ENCODE measurements at regions not wholly inside any gene's neighbourhood (a gene's known extent, or its start where the extent isn't known, plus 50 kb on each side); places are given as distances from the start of the nearest gene placed in this dataset.
"Not testable (repeated sequence)": the region's sequence is repeated elsewhere in the genome, so short reads cannot be mapped to it uniquely, and the experiment has no call there.

GRCh38 chr7:69060516-69060915, 537.8 kb upstream of the AUTS2 start:
- no peak for DNase-seq (ENCODE audit: low read depth in 2 of 2)

DNA sequence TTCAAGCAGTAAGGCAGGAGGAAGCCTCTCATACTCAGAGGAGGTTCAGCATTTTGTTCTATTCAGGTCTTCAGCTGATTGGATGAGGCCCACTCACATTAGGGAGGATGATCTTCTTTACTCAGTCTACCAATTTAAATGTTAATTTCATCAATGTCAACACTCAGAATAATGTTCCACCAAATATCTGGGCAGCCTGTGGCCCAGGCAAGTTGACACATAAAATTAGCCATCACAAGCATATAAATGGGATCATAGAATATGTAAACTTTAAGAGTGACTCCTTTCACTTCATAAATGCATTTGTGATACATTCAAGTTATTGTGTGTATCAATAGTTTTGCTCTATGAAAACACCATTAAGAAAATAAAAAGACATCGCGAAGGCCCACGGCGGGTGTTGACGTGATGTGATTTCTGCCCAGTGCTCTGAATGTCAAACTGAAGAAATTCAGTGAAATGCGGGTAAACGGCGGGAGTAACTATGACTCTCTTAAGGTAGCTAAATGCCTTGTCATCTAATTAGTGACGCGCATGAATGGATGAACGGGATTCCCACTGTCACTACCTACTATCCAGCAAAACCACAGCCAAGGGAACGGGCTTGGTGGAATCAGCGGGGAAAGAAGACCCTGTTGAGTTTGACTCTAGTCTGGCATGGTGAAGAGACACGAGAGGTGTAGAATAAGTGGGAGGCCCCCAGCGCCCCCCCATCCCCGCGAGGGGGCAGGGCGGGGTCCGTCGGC, 536.1 kb upstream of the AUTS2 start:
- no peak for DNase-seq (ENCODE audit: low read depth in 2 of 2)

GRCh38 chr7:69067397-69067796, 530.9 kb upstream of the AUTS2 start:
- DNase-seq (ENCODE audit: low read depth in 2 of 2): no peak

DNA sequence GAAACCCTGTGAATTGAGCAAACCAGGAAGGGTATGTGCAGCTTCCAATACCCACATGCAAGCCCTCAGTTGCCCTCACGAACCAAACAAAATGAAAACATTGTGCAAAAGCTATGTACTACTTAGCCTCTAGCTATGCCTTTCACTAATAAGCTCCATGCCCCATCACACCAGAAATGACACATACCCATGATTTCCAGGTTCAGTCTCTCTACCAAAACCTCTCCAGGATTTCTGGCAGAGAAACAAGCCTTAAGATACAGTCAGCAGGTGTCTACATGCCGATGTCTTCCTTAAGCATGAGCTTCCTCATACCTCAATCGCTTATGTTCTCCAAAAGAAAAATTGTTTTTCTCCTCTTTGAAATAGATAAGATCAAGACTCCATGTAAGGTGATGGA, 527.8 kb upstream of the AUTS2 start:
- no peak for DNase-seq (ENCODE audit: low read depth in 2 of 2)

DNA sequence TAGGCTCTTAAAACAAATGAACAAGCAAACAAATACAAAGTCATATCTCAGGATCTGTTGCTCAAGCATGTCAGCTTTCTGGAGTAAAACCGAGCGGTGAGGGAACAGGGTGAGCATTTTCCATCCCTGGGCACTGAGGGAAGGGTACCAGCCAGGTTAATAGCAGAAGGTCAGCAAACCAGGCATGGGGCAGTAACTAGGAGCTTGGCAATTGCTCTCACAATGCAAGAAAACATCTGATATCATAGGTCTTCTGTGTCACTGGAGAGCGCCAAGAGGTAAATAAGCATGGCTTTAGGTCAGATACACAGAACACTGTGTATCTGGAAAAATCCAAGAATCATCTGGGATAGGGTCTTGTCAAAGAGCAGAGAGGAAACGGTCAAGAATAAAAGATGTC, 521.7 kb upstream of the AUTS2 start:
- DNase-seq (ENCODE audit: low read depth in 2 of 2): no peak

- no peak for DNase-seq (ENCODE audit: low read depth in 2 of 2)
These were observed 519.1 kb upstream of the AUTS2 start for GRCh38 chr7:69078997-69079769.

GRCh38 chr7:69087281-69087680, 511.0 kb upstream of the AUTS2 start:
- DNase-seq (ENCODE audit: low read depth in 2 of 2): not testable (repeated sequence)

- DNase-seq (ENCODE audit: low read depth in 2 of 2): no peak
These were observed 510.1 kb upstream of the AUTS2 start for GRCh38 chr7:69088185-69088584.

DNA sequence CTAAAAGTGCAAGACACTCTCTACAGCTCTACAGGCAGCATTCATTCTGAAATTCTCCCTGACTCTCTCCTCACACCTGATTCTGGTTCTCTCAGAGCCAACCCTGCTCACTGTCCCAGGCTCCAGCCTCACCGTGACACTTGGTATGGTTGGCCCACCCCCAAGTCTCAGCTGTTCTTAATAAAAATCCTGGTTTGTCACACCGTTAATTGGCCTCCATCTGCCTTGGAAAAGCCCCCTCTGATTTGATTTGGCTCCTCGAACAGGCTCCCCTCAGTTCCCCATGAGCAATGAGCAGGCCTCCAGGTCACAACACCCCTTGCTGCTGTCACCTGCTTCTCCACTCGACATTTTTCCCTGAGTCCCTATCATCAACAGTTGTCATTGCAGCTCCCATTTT, 507.3 kb upstream of the AUTS2 start:
- DNase-seq (ENCODE audit: low read depth in 2 of 2): no peak

DNA sequence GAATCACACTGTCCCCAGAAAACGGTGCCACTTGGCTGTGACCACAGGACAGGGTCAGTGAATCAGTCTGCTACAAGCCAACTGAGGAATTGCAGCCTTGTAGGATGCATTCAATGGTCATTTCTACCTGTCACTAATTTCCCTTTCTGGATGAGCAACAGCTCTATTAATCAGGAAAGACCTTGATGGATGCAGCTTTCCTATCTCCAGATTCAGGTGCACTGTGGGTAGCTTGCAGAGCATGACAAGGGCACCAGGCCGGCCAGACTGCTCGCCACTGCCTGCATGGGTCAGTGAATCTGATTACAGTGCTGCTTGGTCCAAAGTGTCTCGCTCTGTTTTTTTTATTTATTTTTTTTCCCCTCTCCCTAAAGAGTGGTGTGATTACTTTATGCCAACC, 506.8 kb upstream of the AUTS2 start:
- no peak for DNase-seq (ENCODE audit: low read depth in 2 of 2)

GRCh38 chr7:69095127-69095526, 503.1 kb upstream of the AUTS2 start:
- DNase-seq (ENCODE audit: low read depth in 2 of 2): no peak

DNA sequence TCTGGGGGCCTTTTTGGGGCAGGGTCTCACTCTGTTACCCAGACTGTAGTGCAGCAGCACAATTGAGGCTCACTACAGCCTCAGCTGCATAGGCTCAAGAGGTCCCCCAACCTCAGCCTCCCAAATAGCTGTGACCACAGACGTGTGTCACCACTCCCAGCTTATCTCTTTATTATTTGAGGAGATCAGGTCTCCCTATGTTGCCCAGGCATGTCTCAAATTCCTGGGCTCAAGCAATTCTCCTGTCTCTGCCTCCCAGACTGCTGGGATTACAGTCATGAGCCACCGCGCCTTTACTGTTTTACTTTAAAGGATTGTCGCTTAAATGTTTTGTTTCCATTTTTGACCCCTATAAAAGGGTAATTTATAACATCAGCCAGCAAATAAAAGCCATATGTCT, 502.6 kb upstream of the AUTS2 start:
- DNase-seq (ENCODE audit: low read depth in 2 of 2): no peak

DNA sequence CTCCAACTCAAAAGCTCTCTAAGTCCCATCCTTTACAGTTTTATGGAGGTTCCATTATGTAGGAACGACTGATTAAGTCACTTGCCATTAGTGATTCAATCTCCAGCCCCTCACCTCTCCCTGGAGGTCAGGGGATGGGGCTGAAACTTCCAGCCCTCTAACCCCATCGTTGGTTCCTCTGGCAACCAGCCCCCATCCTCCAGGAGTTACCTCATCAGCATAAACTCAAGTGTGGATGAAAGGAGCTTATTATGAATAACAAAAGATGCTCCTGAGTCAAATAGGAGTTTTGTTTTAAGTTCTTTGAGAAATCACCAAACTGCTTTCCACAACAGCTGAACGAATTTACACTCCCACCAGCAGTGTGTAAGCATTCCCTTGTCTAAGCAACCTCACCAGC, 494.3 kb upstream of the AUTS2 start:
- no peak for DNase-seq (ENCODE audit: low read depth in 2 of 2)

GRCh38 chr7:69105092-69105491, 493.2 kb upstream of the AUTS2 start:
- DNase-seq (ENCODE audit: low read depth in 2 of 2): no peak

GRCh38 chr7:69105981-69106380, 492.3 kb upstream of the AUTS2 start:
- DNase-seq (ENCODE audit: low read depth in 2 of 2): no peak

DNA sequence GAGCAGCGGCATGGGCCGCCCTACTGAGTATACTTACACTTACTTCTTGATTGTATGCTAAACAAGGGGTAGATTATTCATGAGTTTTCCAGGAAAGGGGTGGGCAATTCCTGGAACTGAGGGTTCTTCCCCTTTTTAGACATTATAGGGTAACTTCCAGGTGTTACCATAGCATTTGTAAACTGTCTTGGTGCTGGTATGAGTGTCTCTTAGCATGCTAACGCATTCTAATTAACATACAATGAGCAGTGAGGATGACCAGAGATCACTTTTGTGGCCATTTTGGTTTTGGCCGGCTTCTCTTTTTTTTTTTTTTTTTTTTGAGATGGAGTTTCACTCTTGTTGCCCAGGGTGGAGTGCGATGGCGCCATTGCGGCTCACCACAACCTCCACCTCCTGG, 491.8 kb upstream of the AUTS2 start:
- DNase-seq (ENCODE audit: low read depth in 2 of 2): not testable (repeated sequence)

- not testable (repeated sequence) for DNase-seq (ENCODE audit: low read depth in 2 of 2)
These were observed 491.3 kb upstream of the AUTS2 start for GRCh38 chr7:69106946-69107345.

GRCh38 chr7:69108097-69108496, 490.2 kb upstream of the AUTS2 start:
- DNase-seq (ENCODE audit: low read depth in 2 of 2): no peak

DNA sequence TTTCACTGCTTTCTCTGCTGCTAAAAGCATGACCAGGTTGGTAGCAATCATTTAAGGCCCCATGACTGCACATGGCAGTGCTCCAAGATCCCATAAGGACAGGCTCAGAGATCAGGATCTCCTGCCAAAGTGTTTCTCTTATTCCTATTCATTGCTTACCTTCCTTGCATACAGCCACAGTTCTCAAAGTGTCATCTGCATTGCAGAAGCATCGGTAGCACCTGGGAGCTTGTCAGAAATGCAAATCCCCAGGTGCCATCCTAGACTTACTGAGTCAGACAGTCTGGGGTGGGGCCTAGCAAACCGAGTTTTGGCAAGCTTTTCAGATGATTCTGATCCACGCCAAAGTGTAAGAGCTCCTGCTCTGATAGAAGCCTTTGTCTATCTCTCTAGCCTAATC, 489.0 kb upstream of the AUTS2 start:
- DNase-seq (ENCODE audit: low read depth in 2 of 2): no peak

DNA sequence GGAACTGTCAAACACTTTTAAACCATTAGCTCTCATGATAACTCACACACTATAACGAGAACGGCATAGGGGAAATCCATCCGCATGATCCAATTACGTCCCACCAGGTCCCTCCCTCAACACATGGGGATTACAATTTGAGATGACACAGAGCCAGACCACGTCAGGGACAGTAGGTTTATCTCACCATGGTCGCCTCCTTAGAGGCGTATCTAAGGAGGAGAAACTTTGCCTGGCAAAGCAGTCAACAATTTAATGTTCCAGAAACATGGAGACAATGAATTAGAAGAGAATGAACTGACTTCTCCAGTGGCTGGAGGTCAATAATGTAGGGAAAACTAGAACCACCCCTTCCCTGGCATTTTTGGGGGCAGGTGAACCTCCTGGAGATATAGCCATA, 488.4 kb upstream of the AUTS2 start:
- no peak for DNase-seq (ENCODE audit: low read depth in 2 of 2)

DNA sequence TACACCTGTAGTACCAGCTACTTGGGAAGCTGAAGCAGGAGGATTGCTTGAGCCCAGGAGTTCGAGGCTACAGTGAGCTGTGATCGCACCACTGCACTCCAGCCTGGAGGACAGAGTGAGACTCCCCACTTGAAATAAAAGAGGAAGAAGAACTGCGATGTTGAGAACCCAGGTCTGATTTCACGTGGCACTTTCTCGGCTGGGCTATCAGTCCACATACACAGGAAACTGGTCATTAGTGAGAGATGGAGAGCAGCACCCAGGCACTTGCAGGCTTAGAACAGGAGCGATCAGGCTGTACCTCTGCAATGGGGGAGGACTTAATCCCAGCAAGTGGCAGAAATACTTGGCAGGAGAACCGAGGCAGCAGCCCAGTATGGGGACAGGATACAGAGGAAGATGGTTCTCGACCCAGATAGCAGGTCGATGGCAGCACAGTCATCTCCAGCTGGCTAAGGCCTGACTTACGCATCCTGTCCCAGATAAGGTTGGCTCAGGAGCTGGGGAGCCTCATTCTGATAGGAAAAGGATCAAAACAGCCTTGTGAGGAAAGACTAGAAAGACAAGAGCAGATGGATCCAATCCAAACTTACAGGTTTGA, 487.7 kb upstream of the AUTS2 start:
- no peak for DNase-seq (ENCODE audit: low read depth in 2 of 2)

DNA sequence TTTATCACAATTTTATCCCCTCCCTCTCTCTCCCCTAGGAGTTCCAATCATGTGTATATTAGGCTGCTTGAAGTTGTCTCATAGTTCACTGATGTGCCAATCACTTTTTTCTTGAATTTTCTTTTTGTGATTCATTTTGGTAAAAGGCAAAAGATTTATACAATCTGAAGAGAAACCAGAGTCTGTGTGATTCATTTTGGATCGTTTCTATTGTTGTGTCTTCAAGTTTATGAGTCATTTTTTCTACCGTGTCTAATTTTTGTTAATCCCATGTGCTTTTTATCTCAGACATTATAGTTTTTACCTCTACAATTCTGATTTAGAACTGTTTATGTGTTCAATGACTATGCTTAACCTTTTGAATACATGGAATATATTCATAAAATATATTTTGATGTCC, 483.9 kb upstream of the AUTS2 start:
- no peak for DNase-seq (ENCODE audit: low read depth in 2 of 2)

DNA sequence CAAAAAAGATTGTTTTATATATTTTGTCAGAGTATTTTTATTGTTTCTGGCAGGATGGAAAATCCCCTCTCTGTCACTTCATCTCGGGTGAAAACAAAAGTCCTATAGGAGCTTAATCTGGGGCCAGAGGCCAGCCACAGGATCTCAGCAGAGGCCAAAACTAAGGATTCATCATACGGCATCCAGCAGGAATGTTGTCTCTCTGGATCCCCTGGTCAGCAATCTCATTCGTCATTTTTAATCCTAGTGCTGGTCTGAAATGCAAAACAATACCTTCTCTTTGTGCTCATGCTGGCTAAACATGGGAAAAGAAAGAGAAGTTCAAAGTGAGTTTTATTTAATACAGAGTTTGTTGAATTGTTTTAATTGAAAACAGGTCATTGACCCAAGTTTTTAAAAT, 482.5 kb upstream of the AUTS2 start:
- DNase-seq (ENCODE audit: low read depth in 2 of 2): no peak
